Endothelial cell of umbilical vein (primary cell): ENCODE measurements at regions not wholly inside any gene's neighbourhood (a gene's known extent, or its start where the extent isn't known, plus 50 kb on each side); places are given as distances from the start of the nearest gene placed in this dataset.

ENCODE experiments used
- BruUV-seq: library from RNA; stranded (reverse); fragments of 400-500 nt; replicated peaks from 2 replicates; lab custom pipeline; 2021; lab: Mats Ljungman, UMichigan
- CTCF ChIA-PET: fragments of 300-600, 350-600 bp; sonication (Branson Sonifier 250); formaldehyde crosslinking; loops from one replicate; lab custom pipeline; 2021; ENCODE audit warnings: antibody characterized with exemption, inconsistent platforms; lab: Charles Lee
- POLR2A ChIA-PET: fragments of 300-600, 350-600 bp; sonication (Branson Sonifier 250); formaldehyde crosslinking; loops from one replicate; lab custom pipeline; 2021; ENCODE audit warnings: antibody characterized with exemption, inconsistent platforms; lab: Charles Lee
- DNase-seq: peaks from one replicate; pipeline ENCODE4 v3.0.0-alpha.2; 2011; ENCODE audit warnings: low read depth, low spot score
- FAIRE-seq: peaks from 2 replicates; lab custom pipeline; 2011; peaks lifted over from hg19 to GRCh38; lab: Jason Lieb, UNC
- H2AFZ ChIP-seq: 2 replicates; pipeline ENCODE4 v1.6.0; 2012; ENCODE audit warnings: low read depth, low read length, control low read depth, inconsistent platforms
- H3K27ac ChIP-seq: 2 replicates; pipeline ENCODE4 v1.5.1; 2011; ENCODE audit warnings: low read depth, mild to moderate bottlenecking, control low read depth, low read length, moderate library complexity; ENCODE audit not compliant: insufficient read depth
- H3K27me3 ChIP-seq, 2 experiments: 2 replicates each; pipeline versions ENCODE4 v1.6.0 to v1.6.1; 2011; ENCODE audit warnings: low read length in 2 of 2, mixed read lengths in 1 of 2; ENCODE audit not compliant: control insufficient read depth in 2 of 2, insufficient read depth in 2 of 2
- H3K36me3 ChIP-seq, 2 experiments: 2 replicates in 1 of 2; 3 replicates in 1 of 2; pipeline ENCODE4 v1.5.1; 2011; ENCODE audit warnings: low read length in 2 of 2, mild to moderate bottlenecking in 1 of 2, moderate library complexity in 1 of 2; ENCODE audit not compliant: control insufficient read depth in 2 of 2, insufficient read depth in 2 of 2; ENCODE audit errors: extremely low read depth in 1 of 2
- H3K4me1 ChIP-seq: 3 replicates; pipeline ENCODE4 v1.5.1; 2011; ENCODE audit warnings: mild to moderate bottlenecking, low read length; ENCODE audit not compliant: control insufficient read depth, insufficient read depth; ENCODE audit errors: extremely low read depth
- H3K4me2 ChIP-seq: 2 replicates; pipeline ENCODE4 v1.6.1; 2011; ENCODE audit warnings: low read length, control low read depth, mixed read lengths; ENCODE audit not compliant: insufficient read depth
- H3K4me3 ChIP-seq, 3 experiments: fragments of 200-600 bp in 1 of 3; sonication (generic), shearing (Covaris generic) in 1 of 3; replicated peaks in 1 of 3; 2 replicates each; pipeline ENCODE4 v1.5.1; 2011 to 2016; ENCODE audit warnings: control low read depth in 3 of 3, low read length in 3 of 3, mild to moderate bottlenecking in 2 of 3, inconsistent platforms in 1 of 3, low read depth in 1 of 3, moderate library complexity in 1 of 3; ENCODE audit not compliant: insufficient read depth in 1 of 3
- H3K79me2 ChIP-seq: 2 replicates; pipeline ENCODE4 v1.6.0; 2012; ENCODE audit warnings: low read length, inconsistent platforms; ENCODE audit not compliant: control insufficient read depth, insufficient read depth
- H3K9ac ChIP-seq: replicated peaks from 2 replicates; pipeline ENCODE3; 2011; ENCODE audit warnings: low read length, control low read depth; ENCODE audit not compliant: insufficient read depth; ENCODE audit errors: extremely low read depth
- H3K9me1 ChIP-seq: replicated peaks from 3 replicates; pipeline ENCODE4 v1.6.0; 2011; ENCODE audit warnings: mild to moderate bottlenecking, low read length; ENCODE audit not compliant: control insufficient read depth, insufficient read depth; ENCODE audit errors: extremely low read depth
- H3K9me3 ChIP-seq: replicated peaks from 2 replicates; pipeline ENCODE4 v1.5.1; 2012; ENCODE audit warnings: low read length, inconsistent platforms; ENCODE audit not compliant: control insufficient read depth, insufficient read depth
- H4K20me1 ChIP-seq: replicated peaks from 2 replicates; pipeline ENCODE3; 2011; ENCODE audit warnings: mild to moderate bottlenecking, low read length; ENCODE audit not compliant: control insufficient read depth, insufficient read depth; ENCODE audit errors: extremely low read depth
- CTCF ChIP-seq, 2 donors: IDR thresholded peaks; 1 replicate in 1 of 2; 2 replicates in 1 of 2; pipeline ENCODE4 v1.5.1; 2011; ENCODE audit warnings: low read length in 2 of 2, mild to moderate bottlenecking in 2 of 2, moderate library complexity in 2 of 2, control low read depth in 1 of 2, inconsistent platforms in 1 of 2, low read depth in 1 of 2; ENCODE audit not compliant: insufficient read depth in 1 of 2; ENCODE audit errors: extremely low read depth in 1 of 2
- EZH2 ChIP-seq: IDR thresholded peaks from 2 replicates; pipeline ENCODE4 v1.6.1; 2012; ENCODE audit warnings: borderline replicate concordance, low read depth, mild to moderate bottlenecking, moderate library complexity, low read length, inconsistent platforms; ENCODE audit not compliant: severe bottlenecking
- FOS ChIP-seq: IDR thresholded peaks from 2 replicates; pipeline ENCODE4 v1.6.1; 2011; ENCODE audit warnings: mild to moderate bottlenecking, low read length, moderate library complexity, borderline replicate concordance; ENCODE audit not compliant: insufficient read depth
- GATA2 ChIP-seq: IDR thresholded peaks from 2 replicates; pipeline ENCODE4 v1.7.0; 2011; ENCODE audit warnings: low read depth, mild to moderate bottlenecking, moderate library complexity, mixed read lengths, low read length; ENCODE audit not compliant: insufficient read length, insufficient read depth
- JUN ChIP-seq: IDR thresholded peaks from 2 replicates; pipeline ENCODE4 v1.6.1; 2011; ENCODE audit warnings: borderline replicate concordance, low read depth; ENCODE audit not compliant: insufficient read length, insufficient read depth
- MAX ChIP-seq: IDR thresholded peaks from 2 replicates; pipeline ENCODE4 v1.6.1; 2011; ENCODE audit not compliant: insufficient read depth, insufficient read length
- MYC ChIP-seq: IDR thresholded peaks from one replicate; pipeline ENCODE4 v1.6.1; 2011; ENCODE audit warnings: mild to moderate bottlenecking, low read depth, low read length
- POLR2A ChIP-seq: IDR thresholded peaks from 2 replicates; pipeline ENCODE4 v1.6.1; 2012; ENCODE audit warnings: low read depth, mild to moderate bottlenecking, control low read depth, low read length
- POLR2AphosphoS5 ChIP-seq: IDR thresholded peaks from 2 replicates; pipeline ENCODE4 v1.6.1; 2012; ENCODE audit warnings: low read depth, mild to moderate bottlenecking, control low read depth, low read length, moderate library complexity; ENCODE audit not compliant: insufficient read depth
- dilution Hi-C: fragments of 300-500 bp; cut with MboI; formaldehyde crosslinking; loops from one replicate; pipeline ENCODE4 v1.15.0; 2019; ENCODE audit warnings: low sequenced_read_pairs; ENCODE audit not compliant: extremely low pct_ligation_motif_present
- intact Hi-C: fragments of 100-400 bp; cut with micrococcal nuclease; formaldehyde crosslinking; loops from one replicate; pipeline ENCODE4 v1.10.0; 2022

GRCh38 chr11:24390762-24391161, 106.1 kb upstream of the LUZP2 start:
- intact Hi-C loops = no loop called here
- Histone ChIP-seq H3K9ac (no peak overlapping the region), H2AFZ (no peak overlapping the region), H3K4me3 (no peak overlapping the region), H3K79me2 (no peaks in the 10 kb centered on the region), H3K27me3 (no peaks in the 10 kb centered on the region), H3K4me2 (no peak overlapping the region), H4K20me1 (no peaks in the 10 kb centered on the region), H3K9me3 (no peaks in the 10 kb centered on the region), H3K4me1 (peaks cover 3% of the 10 kb centered on the region), H3K9me1 (no peaks in the 10 kb centered on the region), H3K27ac (no peak overlapping the region), H3K36me3 (no peaks in the 10 kb centered on the region)
- dilution Hi-C loops = no loop called here
- POLR2A ChIA-PET = no interaction called here
- FAIRE-seq = no peak
- TF ChIP-seq POLR2AphosphoS5 (no peak), FOS (no peak), MAX (no peak), GATA2 (no peak), POLR2A (no peak), JUN (no peak), EZH2 (no peak)
- BruUV-seq = no TSS peak
- no peak for DNase-seq
- CTCF ChIA-PET = interaction anchor here (1.0 kb wide), 1 partner anchor 1277 kb away, joined by 3 read pairs; no protein-coding TSS in a partner anchor

GRCh38 chr11:24391167-24391566, 105.7 kb upstream of the LUZP2 start:
- Histone ChIP-seq H3K79me2 (no peaks in the 10 kb centered on the region), H3K4me1 (peaks cover 5% of the 10 kb centered on the region), H4K20me1 (no peaks in the 10 kb centered on the region), H3K4me3 (no peak overlapping the region), H3K9me3 (no peaks in the 10 kb centered on the region), H3K9me1 (no peaks in the 10 kb centered on the region), H3K9ac (no peak overlapping the region), H3K27ac (no peak overlapping the region), H3K36me3 (no peaks in the 10 kb centered on the region), H2AFZ (no peak overlapping the region), H3K27me3 (no peaks in the 10 kb centered on the region), H3K4me2 (no peak overlapping the region)
- CTCF ChIA-PET = interaction anchor here (1.0 kb wide), 1 partner anchor 1277 kb away, joined by 3 read pairs; no protein-coding TSS in a partner anchor
- intact Hi-C loops = no loop called here
- FAIRE-seq (no peak), DNase-seq (no peak)
- POLR2A ChIA-PET = no interaction called here
- TF ChIP-seq MYC = no peak
- no peak for TF ChIP-seq POLR2AphosphoS5
- TF ChIP-seq FOS = no peak
- no peak for TF ChIP-seq CTCF (IDR thresholded peaks at IDR 0.05; ENCODE audit: extremely low read depth in 1 of 2, insufficient read depth in 1 of 2, low read depth in 1 of 2, low read length in 2 of 2)
- no peak for TF ChIP-seq MAX
- TF ChIP-seq GATA2 = no peak
- no peak for TF ChIP-seq JUN
- no peak for TF ChIP-seq EZH2
- no peak for TF ChIP-seq POLR2A
- dilution Hi-C loops = no loop called here
- BruUV-seq = no TSS peak
